Aorta (tissue), 5 donors: ENCODE measurements at regions not wholly inside any gene's neighbourhood (a gene's known extent, or its start where the extent isn't known, plus 50 kb on each side); places are given as distances from the start of the nearest gene placed in this dataset.
"Not testable (repeated sequence)": the region's sequence is repeated elsewhere in the genome, so short reads cannot be mapped to it uniquely, and the experiment has no call there.

Experiments used
- ATAC-seq: fragments of 200-7000 bp; cut with Tn5 transposase; one replicate; pipeline ENCODE4 v1.9.1; 2022; ENCODE audit warnings: moderate library complexity; ENCODE audit not compliant: low FRiP score
- DNase-seq, 2 donors: peaks; one replicate each; pipeline ENCODE4 v3.0.0-alpha.2; 2020
- H3K27ac ChIP-seq, 2 donors: one replicate each; pipeline ENCODE4 v1.5.1; 2013; ENCODE audit warnings: low read length in 2 of 2, mild to moderate bottlenecking in 2 of 2, moderate library complexity in 2 of 2, control low read depth in 1 of 2, inconsistent platforms in 1 of 2, low read depth in 1 of 2
- H3K27me3 ChIP-seq, 2 donors: one replicate each; pipeline ENCODE4 v1.6.1; 2013; ENCODE audit warnings: control low read depth in 1 of 2, low read length in 1 of 2, mild to moderate bottlenecking in 1 of 2, moderate library complexity in 1 of 2; ENCODE audit not compliant: insufficient read depth in 2 of 2, control insufficient read depth in 1 of 2
- H3K36me3 ChIP-seq, 2 donors: one replicate each; pipeline ENCODE4 v1.6.1; 2013; ENCODE audit warnings: control low read depth in 1 of 2, low read length in 1 of 2, mild to moderate bottlenecking in 1 of 2; ENCODE audit not compliant: insufficient read depth in 2 of 2, control insufficient read depth in 1 of 2
- H3K4me1 ChIP-seq, 2 donors: one replicate each; pipeline ENCODE4 v1.6.1; 2013; ENCODE audit warnings: low read length in 2 of 2, control low read depth in 1 of 2, mild to moderate bottlenecking in 1 of 2, moderate library complexity in 1 of 2; ENCODE audit not compliant: insufficient read depth in 2 of 2, control insufficient read depth in 1 of 2
- H3K4me3 ChIP-seq, 2 donors: one replicate each; pipeline ENCODE4 v1.5.1; 2013; ENCODE audit warnings: low read length in 2 of 2, control low read depth in 1 of 2, mild to moderate bottlenecking in 1 of 2
- H3K9me3 ChIP-seq: one replicate; pipeline ENCODE4 v1.6.1; 2013; ENCODE audit warnings: mild to moderate bottlenecking, low read length; ENCODE audit not compliant: control insufficient read depth
- WGBS, 2 donors: extraction: QIAGEN DNeasy Blood & Tissue Kit; methylation state at CpG; one replicate each; pipeline ENCODE4 v1.1.7; 2013; 5-methylcytosine and 5-hydroxymethylcytosine counted together
- intact Hi-C, 2 donors: fragments of 100-400 bp; cut with DNase I; formaldehyde crosslinking; loops; one replicate each; pipeline versions ENCODE4 v1.14.2 to v1.15.0; 2022
- donor health status: healthy with polysubstance abuse.
- donor health status: Bipolar disorder and iron deficiency.
- donor health status: DM: no; HTN: no; CAD: no.
- donor health status: DM: no; HTN: no; CAD: no.
- donor health status: DM: yes; HTN: yes; CAD: no.

DNA sequence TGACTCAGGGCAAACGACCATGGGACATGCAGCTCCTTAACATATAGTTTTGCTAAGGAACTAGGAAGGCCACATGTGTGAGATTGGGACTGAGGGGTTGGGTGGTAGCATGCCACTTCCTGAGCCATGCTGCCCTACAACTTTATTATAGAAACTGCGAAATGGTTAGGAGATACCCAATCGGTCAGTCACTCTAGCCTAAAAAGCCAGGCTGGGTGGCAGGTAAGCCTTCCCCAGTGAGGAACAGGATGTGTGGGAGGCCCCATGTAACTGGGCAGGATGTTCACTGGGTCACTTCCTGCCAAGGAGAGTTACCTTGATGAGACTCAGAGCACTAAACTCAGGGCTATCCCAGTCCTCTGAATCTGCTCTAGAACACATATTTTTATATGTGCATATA, 123.5 kb downstream of the MAP3K7 start:
- H3K9me3 ChIP-seq: peaks cover 2% of the 10 kb centered on the region
- 91 to 97% methylated on average over 3 of the region's 3 CpGs for WGBS, 2 donors
- H3K36me3 ChIP-seq: no peaks in the 10 kb centered on the region
- intact Hi-C loops: no loop called here
- no peak overlapping the region for H3K4me3 ChIP-seq
- no peak for ATAC-seq
- H3K4me1 ChIP-seq: no peaks in the 10 kb centered on the region
- H3K27me3 ChIP-seq: no peaks in the 10 kb centered on the region
- H3K27ac ChIP-seq: no peak overlapping the region
- no peak for DNase-seq

DNA sequence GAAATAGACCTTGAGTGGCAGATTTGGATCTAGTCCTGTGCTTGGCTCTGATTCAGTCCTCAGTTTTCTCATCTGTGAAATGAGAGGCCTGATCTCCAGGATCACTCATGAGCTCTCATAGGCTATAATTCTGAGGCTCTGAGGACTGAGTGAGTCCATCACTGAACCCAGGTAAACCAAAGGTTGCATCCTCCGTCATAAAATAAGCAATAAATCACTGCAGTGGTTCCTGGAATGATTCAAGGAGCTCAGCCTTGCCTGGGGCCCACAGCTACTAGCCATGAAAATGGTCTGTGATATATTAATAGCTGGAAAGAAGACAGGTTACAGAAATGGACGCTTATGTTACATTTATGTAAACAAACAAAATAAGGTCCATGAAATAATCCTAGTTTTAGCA, 124.8 kb downstream of the MAP3K7 start:
- ATAC-seq: no peak
- WGBS, 2 donors: 85 to 87% methylated on average over 2 of the region's 2 CpGs
- Histone ChIP-seq H3K4me3 (no peak overlapping the region), H3K27ac (no peak overlapping the region), H3K27me3 (no peaks in the 10 kb centered on the region), H3K36me3 (no peaks in the 10 kb centered on the region), H3K9me3 (peaks cover 2% of the 10 kb centered on the region), H3K4me1 (no peaks in the 10 kb centered on the region)
- intact Hi-C loops: no loop called here
- no peak for DNase-seq

DNA sequence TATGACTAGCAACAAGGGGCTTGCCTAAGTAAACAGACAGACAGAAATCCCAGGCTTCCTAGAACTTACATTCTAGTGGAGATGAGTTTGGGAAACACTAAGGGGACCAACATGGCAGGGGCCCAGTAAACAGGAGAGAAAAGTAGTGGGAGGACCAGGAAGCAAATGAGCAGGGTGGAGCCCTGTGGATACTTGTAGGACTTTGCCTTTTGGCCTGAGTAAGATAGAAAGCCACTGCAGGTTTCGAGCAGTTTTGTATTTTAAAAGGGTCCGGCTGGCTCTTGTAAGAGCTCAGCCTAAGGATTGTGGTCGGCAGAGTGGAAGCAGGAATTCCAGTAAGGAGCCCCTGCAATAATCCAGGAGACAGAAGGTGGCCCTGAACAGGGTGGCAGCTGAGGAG, 125.5 kb downstream of the MAP3K7 start:
- 89 to 92% methylated on average over 3 of the region's 3 CpGs for WGBS, 2 donors
- DNase-seq (no peak), ATAC-seq (no peak)
- Histone ChIP-seq H3K9me3 (peaks cover 2% of the 10 kb centered on the region), H3K4me1 (no peaks in the 10 kb centered on the region), H3K4me3 (no peak overlapping the region), H3K27ac (no peak overlapping the region), H3K36me3 (no peaks in the 10 kb centered on the region), H3K27me3 (no peaks in the 10 kb centered on the region)
- intact Hi-C loops: no loop called here

DNA sequence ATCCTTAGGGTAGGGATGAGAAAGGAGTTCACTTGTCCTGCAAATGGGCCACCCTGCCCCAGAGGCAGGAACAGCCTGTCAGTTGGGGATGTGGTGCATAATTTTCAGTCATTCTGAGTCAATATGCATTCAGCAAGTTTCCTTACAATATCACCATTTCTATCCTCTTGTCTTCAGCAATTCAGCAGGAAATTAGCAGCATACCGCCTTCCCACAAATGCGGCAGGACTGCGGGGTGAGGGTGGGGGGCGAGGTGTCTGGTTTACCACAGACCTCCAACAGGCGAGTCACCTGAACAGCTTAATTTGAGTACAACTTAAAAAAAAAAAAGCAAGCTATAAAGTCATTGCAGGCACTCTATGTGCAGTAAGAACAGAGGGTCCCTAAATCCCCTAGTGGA, 126.8 kb downstream of the MAP3K7 start:
- ATAC-seq: no peak
- Histone ChIP-seq H3K27me3 (no peaks in the 10 kb centered on the region), H3K4me1 (no peaks in the 10 kb centered on the region), H3K9me3 (peaks cover 2% of the 10 kb centered on the region), H3K4me3 (no peak overlapping the region), H3K27ac (no peak overlapping the region), H3K36me3 (no peaks in the 10 kb centered on the region)
- WGBS, 2 donors: 92 to 94% methylated on average over 5 of the region's 5 CpGs
- intact Hi-C loops: no loop called here
- DNase-seq: no peak

DNA sequence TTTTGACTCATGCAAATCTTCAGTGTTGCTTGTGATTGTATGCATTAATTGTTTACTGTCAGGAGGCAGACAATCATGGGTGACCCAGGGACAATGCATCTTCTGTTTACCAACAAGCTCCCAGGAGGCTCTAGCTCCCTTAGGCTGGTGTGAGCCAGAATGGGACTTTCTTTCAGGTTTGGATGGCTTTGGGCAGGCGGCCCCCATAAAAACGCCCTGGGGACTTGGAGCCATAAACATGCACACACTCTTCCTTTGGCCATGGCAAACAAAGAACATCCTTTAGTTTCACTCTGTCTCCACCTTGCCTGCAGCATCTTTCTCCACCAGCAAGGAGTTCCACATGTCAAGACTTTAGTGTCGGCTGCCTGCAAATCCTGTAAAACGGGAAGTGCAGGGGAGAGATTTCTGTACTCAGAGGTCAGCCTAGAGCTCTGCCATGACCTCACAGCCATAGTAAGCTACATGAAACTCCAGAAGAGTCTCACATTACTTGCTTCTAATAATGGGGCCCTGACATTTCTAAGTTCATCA, 127.6 kb downstream of the MAP3K7 start:
- ATAC-seq (no peak), DNase-seq (no peak)
- intact Hi-C loops: no loop called here
- Histone ChIP-seq H3K4me3 (no peak overlapping the region), H3K27ac (no peak overlapping the region), H3K36me3 (no peaks in the 10 kb centered on the region), H3K4me1 (no peaks in the 10 kb centered on the region), H3K27me3 (no peaks in the 10 kb centered on the region), H3K9me3 (peaks cover 2% of the 10 kb centered on the region)
- 70 to 73% methylated on average over 4 of the region's 4 CpGs for WGBS, 2 donors

DNA sequence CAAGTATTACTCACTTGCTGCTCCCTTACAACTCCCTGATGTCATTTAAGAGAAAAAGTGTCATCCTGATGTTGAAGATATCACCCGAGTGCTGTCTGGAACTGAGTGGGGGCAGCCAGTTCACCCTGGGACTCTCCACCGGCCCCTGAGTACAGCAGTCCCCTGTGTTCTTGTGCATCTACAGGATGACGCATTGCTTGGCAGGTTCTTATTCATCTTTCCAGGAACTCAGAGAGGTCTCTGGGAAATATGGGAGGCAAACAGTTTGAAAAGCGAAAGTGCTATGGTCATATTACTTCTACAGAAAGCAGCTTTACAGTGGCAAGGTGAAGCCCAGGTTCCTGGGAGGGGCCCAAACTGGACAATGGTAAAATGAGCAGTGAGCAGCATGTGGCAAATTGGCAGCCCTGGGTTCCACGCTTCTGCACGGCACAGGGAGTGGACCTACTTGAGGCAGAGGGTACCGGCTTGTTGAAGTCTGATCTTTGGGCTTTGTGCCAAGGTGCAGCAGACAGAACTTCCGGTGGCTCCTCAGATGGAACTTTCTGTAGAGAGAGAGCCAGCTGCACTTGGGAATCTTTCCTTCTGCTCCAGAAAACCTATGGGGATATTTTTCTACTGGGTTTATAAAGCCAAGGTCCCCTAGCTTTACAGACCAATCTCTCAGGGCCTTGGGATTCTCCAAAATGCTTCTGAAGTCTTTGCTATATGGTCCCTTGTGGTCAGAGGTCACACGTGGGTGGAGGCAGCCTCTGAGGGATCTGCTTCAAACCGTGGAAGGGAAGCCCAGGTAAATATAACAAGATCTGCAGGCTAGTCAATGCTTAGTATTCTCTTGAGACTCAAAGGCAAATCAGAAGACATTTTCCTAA, 128.3 kb downstream of the MAP3K7 start:
- Histone ChIP-seq H3K4me3 (no peak overlapping the region), H3K36me3 (no peaks in the 10 kb centered on the region), H3K27me3 (no peaks in the 10 kb centered on the region), H3K4me1 (no peaks in the 10 kb centered on the region), H3K9me3 (peaks cover 2% of the 10 kb centered on the region), H3K27ac (no peak overlapping the region)
- ATAC-seq (no peak), DNase-seq (no peak)
- intact Hi-C loops: no loop called here
- 29 to 32% methylated on average over 10 of the region's 10 CpGs for WGBS, 2 donors

DNA sequence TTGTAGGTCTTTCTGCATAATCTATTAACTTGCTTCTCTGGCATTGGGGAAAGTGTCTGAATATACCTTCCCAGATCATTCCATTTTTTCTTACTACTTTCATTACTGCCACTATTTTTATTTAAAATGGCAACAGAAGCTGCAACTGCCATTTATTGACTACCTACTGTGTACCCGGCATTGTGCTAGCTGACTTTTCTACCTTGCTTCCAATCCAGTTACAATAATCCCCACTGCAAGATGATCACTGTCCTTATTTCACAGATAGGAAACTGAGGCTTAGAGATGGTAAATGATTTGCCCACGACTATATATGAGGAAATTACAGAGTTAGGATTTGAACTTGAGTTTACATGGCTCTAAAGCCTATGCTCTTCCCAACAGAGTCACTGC, 129.0 kb downstream of the MAP3K7 start:
- ATAC-seq: no peak
- 91 to 94% methylated on average over 2 of the region's 2 CpGs for WGBS, 2 donors

DNA sequence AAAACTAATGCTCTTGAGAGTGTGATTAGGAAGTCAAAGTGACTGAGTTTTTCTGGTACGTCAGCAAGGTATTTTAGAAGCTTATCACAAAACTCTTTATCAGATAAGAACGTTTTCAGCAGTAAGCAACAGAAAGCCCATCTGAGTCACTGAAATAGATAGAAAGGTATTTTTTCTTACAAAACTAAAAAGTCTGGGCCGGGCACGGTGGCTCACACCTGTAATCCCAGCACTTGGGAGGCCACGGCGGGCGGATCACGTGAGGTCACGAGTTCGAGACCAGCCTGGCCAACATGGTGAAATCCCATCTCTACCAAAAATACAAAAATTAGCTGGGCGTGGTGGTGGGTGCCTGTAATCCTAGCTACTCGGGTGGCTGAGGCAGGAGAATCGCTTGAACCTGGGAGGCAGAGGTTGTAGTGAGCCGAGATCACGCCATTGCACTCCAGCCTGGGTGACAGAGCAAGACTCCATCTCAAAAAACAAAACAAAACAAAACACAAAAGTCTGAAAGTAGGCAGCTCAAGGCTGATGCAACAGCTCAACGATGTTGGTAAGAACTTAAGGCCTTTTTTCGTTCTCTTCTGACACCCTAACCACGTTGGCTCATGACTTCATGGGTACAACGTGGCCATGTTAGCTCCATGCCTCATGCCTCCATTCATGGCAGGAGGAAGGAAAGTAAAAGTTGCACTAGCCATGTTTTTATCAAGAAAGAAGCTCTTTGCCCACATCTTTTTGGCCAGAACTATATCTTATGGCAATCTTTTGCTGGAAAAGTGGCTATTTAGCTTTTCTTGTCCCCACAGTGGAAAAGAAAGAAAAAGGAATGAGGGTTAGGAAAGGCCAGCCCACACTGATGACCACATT, 129.6 kb downstream of the MAP3K7 start:
- 89 to 90% methylated on average over 17 to 19 of the region's 19 CpGs for WGBS, 2 donors
- ATAC-seq, H3K36me3 ChIP-seq, H3K4me1 ChIP-seq, intact Hi-C loops, DNase-seq, H3K9me3 ChIP-seq, H3K27me3 ChIP-seq, H3K27ac ChIP-seq, H3K4me3 ChIP-seq: not testable (repeated sequence)

More for the DNA sequence above, 129.0 kb downstream of the MAP3K7 start:
- intact Hi-C loops: no loop called here
- no peaks in the 10 kb centered on the region for H3K36me3 ChIP-seq
- peaks cover 2% of the 10 kb centered on the region for H3K9me3 ChIP-seq
- H3K4me3 ChIP-seq: no peak overlapping the region
- DNase-seq: no peak
- H3K27ac ChIP-seq: no peak overlapping the region
- H3K27me3 ChIP-seq: no peaks in the 10 kb centered on the region
- no peaks in the 10 kb centered on the region for H3K4me1 ChIP-seq
